Cardiac fibroblast (primary cell): ENCODE measurements at regions not wholly inside any gene's neighbourhood (a gene's known extent, or its start where the extent isn't known, plus 50 kb on each side); places are given as distances from the start of the nearest gene placed in this dataset.

Experiments
- DNase-seq, 2 donors: peaks; one replicate each; pipeline versions ENCODE4 v3.0.0 to v3.0.0-alpha.2; 2010; ENCODE audit warnings: low read depth in 2 of 2
- H3K4me3 ChIP-seq, 2 donors: replicated peaks in 1 of 2; 1 replicate in 1 of 2; 2 replicates in 1 of 2; pipeline ENCODE4 v1.5.1; 2011; ENCODE audit warnings: low read depth in 2 of 2, low read length in 2 of 2, mild to moderate bottlenecking in 2 of 2, moderate library complexity in 1 of 2
- TF ChIP-seq, protein P1 (sequence below): IDR thresholded peaks from one replicate; pipeline ENCODE4 v1.5.1; 2011; ENCODE audit warnings: low read depth, mild to moderate bottlenecking, low read length, inconsistent platforms

DNA sequence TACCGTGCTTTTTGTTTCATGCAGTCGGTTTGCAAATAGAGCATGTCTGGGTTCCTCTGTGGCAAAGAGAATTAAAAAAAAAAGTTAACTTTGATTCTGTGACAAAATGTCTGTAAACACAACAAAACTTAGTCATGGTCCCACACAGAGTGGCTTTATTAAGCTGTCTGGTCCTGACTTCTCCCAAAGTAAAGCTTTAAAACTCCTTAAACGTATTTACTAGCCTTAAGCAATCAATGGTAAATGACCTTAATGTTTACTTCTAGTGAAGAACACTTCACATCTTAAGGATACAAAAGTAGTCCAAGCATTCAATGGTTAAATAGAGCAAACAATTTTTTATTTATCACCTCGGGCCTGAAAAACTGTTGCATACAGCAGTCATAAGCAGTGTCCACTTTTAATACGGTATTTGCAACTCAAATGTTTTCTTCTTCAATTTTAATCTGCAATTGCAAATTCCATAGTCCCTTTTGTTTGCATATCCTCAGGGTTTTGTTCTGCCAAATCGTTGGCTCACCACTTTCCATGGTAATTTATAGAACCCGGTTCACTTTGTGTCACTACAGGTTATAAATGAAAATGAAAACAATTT, 453.0 kb upstream of the MIS18BP1 start:
- H3K4me3 ChIP-seq = no peak overlapping the region
- TF ChIP-seq, protein P1, sequence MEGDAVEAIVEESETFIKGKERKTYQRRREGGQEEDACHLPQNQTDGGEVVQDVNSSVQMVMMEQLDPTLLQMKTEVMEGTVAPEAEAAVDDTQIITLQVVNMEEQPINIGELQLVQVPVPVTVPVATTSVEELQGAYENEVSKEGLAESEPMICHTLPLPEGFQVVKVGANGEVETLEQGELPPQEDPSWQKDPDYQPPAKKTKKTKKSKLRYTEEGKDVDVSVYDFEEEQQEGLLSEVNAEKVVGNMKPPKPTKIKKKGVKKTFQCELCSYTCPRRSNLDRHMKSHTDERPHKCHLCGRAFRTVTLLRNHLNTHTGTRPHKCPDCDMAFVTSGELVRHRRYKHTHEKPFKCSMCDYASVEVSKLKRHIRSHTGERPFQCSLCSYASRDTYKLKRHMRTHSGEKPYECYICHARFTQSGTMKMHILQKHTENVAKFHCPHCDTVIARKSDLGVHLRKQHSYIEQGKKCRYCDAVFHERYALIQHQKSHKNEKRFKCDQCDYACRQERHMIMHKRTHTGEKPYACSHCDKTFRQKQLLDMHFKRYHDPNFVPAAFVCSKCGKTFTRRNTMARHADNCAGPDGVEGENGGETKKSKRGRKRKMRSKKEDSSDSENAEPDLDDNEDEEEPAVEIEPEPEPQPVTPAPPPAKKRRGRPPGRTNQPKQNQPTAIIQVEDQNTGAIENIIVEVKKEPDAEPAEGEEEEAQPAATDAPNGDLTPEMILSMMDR = no peak
- DNase-seq = no peak

DNA sequence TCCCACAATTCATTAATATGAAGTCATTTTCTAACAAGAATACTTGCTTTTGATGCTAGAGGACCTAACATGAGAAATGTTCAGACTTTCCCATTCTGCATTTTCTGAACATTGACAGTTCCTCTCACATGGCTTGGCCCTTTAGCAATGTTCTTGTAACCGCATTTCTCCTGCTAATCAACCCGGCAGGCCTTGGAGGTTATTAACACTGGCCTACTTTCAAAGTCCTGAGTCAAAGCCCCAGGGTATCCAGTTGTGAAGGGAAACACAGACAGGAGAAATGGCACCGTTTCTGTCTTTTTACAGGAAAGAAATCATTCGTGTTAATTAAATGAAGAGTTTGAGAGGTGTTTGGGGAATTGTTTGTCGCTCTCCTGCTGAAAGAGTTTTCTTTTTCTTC, 446.5 kb upstream of the MIS18BP1 start:
- no peak for DNase-seq

DNA sequence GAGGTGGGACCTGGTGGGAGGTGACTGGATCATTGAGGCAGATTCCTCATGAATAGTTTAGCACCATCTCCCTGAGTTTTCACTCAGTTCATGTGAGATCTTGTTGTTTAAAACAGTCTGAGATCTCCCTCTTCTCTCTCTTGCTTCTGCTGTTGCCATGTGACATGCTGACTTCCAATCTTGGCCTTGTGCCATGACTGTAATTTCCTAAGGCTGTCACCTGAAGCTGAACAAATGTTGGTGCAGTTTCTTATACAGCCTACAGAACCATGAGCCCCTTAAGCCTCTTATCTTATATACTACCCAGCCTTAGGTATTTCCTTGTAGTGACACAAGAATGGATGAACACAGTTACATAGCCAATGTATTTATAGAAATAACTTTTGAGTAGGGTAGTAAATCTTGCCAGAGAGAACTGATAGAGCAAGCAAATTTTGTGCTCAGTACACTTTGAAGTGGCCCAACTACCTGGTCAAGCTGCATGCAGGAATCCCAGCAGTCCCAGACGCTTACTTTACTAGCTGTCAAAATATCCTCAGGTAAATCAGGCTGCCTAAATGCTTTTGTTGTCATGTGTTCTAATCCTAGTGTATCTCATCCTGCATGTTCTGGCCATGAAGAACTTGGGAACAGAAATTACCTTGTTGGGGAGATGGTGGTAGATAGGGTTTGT, 445.6 kb upstream of the MIS18BP1 start:
- TF ChIP-seq, protein P1 = no peak
- DNase-seq = no peak
- H3K4me3 ChIP-seq = no peak overlapping the region

More for the DNA sequence above, 446.5 kb upstream of the MIS18BP1 start:
- H3K4me3 ChIP-seq = no peak overlapping the region
- TF ChIP-seq, protein P1 = no peak

DNA sequence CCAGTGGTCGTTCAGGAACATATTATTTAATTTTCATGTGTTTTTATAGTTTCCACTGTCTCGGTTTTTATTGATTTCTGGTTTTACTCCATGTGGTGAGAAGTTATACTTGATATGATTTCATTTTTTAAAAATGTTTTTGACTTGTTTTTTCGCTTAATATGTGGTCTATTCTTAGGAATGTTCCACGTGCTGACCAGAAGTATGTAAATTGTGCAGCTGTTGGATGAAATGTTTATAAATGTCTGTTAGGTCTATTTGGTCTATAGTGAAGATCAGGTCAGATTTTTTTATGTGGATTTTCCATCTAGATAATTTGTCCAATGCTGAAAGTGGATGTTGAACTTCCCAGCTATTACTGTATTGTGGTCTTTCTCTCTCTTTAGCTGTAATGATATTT, 433.8 kb upstream of the MIS18BP1 start:
- no peak for DNase-seq
- TF ChIP-seq, protein P1 = no peak
- H3K4me3 ChIP-seq = no peak overlapping the region

DNA sequence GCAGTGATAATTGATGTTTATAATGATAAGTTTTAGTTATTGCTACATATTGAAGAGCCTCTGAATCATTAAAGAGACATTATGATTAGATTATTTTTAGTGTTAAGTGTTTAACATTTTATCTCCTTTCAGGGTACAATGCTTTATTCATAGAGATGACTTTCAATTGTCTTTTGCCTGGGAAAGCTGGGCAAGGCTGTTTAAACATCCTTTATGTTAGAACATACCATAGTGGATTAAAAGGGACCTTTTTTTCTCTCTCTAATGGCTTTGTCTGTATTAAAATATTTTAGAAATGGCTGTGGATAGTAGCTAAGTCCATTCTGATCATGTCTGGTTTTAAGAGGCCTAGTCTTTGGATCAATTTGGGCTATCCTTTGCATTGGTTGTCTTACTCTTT, 427.5 kb upstream of the MIS18BP1 start:
- TF ChIP-seq, protein P1 = no peak
- H3K4me3 ChIP-seq = no peak overlapping the region

DNA sequence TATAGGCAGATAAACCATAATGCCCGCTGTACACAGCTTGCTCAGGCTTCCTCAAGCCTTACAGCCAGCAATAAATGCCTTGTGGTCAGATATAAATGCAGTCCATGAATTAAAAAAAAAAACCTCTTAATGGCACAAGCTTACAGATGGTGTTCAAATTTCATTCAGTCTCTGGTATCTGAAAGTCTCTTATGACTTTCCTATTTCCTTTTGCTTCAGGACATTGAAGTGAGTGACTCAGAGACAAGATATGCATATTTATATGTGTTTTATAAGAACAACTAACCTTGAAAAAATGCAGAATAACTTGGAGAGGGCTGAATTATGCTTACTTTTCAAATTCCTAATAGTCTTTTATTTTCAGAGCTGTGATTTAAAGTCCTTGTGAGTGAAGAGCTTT, 426.9 kb upstream of the MIS18BP1 start:
- no peak overlapping the region for H3K4me3 ChIP-seq
- TF ChIP-seq, protein P1 = no peak
- DNase-seq = peak; percentile 32 to 86

More for the DNA sequence above, 427.5 kb upstream of the MIS18BP1 start:
- DNase-seq = no peak

DNA sequence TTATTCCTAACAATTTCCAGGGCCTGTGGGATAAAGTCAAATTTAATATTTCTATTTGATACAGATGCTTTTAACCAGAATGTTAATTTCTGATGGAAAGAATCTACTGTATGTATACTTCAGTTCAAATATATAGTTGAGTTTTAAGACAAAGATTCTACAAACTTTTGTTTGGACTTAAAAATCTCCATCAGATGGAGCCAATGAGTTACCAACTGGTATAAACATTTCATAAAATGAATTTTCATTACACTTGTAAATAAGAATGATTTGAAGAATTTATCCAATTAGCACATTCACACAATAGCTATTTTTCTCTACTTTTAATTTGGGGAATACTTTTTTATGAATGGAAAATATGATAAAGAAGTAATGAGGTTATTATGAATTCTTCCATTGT, 425.2 kb upstream of the MIS18BP1 start:
- DNase-seq = peak in 1 of 2 donors; percentile 9
- H3K4me3 ChIP-seq = no peak overlapping the region
- TF ChIP-seq, protein P1 = no peak
